Neural crest cell (in vitro differentiated cells): ENCODE measurements at regions not wholly inside any gene's neighbourhood (a gene's known extent, or its start where the extent isn't known, plus 50 kb on each side); places are given as distances from the start of the nearest gene placed in this dataset.
A peak's percentile ranks its signal among the peaks of the same experiment; 100 is the strongest.

Source experiments
- DNase-seq: peaks from one replicate; pipeline ENCODE4 v3.0.0; 2021; ENCODE audit warnings: low read depth, mixed read lengths, low spot score
- H3K27ac Mint-ChIP-seq: one replicate; pipeline ENCODE4 v1.8.0; 2021; ENCODE audit warnings: mild to moderate bottlenecking, mixed read lengths; ENCODE audit not compliant: unreplicated experiment
- H3K27me3 Mint-ChIP-seq: 2 replicates; pipeline ENCODE4 v1.8.0; 2021; ENCODE audit warnings: low read depth, mild to moderate bottlenecking, mixed read lengths
- H3K36me3 Mint-ChIP-seq: 2 replicates; pipeline ENCODE4 v1.8.0; 2021; ENCODE audit warnings: low read depth, mild to moderate bottlenecking, mixed read lengths
- H3K4me1 Mint-ChIP-seq: 2 replicates; pipeline ENCODE4 v1.8.0; 2021; ENCODE audit warnings: mixed read lengths
- H3K4me3 Mint-ChIP-seq: one replicate; pipeline ENCODE4 v1.8.0; 2021; ENCODE audit warnings: mild to moderate bottlenecking, mixed read lengths
- H3K9me3 Mint-ChIP-seq: 2 replicates; pipeline ENCODE4 v1.8.0; 2021; ENCODE audit warnings: mixed read lengths
- CTCF ChIP-seq: fragments of 200-600 bp; sonication (generic); conservative IDR thresholded peaks from 2 replicates; pipeline ENCODE4 v1.5.0; 2021; ENCODE audit warnings: antibody characterized with exemption, mild to moderate bottlenecking

- H3K27ac Mint-ChIP-seq, result no peak overlapping the region
- H3K4me1 Mint-ChIP-seq, result no peaks in the 10 kb centered on the region
- H3K9me3 Mint-ChIP-seq, result peaks cover 3% of the 10 kb centered on the region
- H3K4me3 Mint-ChIP-seq, result no peak overlapping the region
- no peaks in the 10 kb centered on the region for H3K27me3 Mint-ChIP-seq
- DNase-seq, result no peak
- TF ChIP-seq CTCF, result no peak
- H3K36me3 Mint-ChIP-seq, result no peaks in the 10 kb centered on the region
Measured at GRCh38 chr12:31880340-31880739, 78.9 kb upstream of the RESF1 start.

GRCh38 chr12:31877884-31878283 lies 81.3 kb upstream of the RESF1 start:
- Mint-ChIP-seq H3K4me3 (no peak overlapping the region), H3K36me3 (no peaks in the 10 kb centered on the region), H3K27ac (no peak overlapping the region), H3K27me3 (no peaks in the 10 kb centered on the region), H3K9me3 (no peaks in the 10 kb centered on the region), H3K4me1 (no peaks in the 10 kb centered on the region)
- TF ChIP-seq CTCF, result no peak
- no peak for DNase-seq

- TF ChIP-seq CTCF, result no peak
- Mint-ChIP-seq H3K4me3 (no peak overlapping the region), H3K9me3 (no peaks in the 10 kb centered on the region), H3K36me3 (no peaks in the 10 kb centered on the region), H3K27ac (peak overlapping the region; percentile 54), H3K4me1 (no peaks in the 10 kb centered on the region), H3K27me3 (no peaks in the 10 kb centered on the region)
- DNase-seq, result no peak
Measured at GRCh38 chr12:31876568-31877424, 82.4 kb upstream of the RESF1 start.

DNA sequence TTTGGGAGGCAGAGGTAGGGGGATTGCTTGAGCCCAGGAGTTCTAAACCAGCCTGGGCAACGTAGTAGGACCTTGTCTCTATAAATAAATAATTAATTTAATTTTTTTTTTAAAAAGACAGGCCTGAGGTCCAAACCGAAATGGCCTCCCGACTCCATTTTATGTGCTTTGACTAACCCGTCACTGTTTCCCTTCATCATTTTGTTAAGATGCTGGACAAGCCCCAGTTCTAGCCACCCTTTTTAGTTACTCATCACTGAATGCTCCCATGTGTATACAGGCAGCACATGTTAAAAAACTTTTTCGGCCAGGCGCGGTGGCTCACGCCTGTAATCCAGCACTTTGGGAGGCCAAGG lies 83.6 kb upstream of the RESF1 start:
- Mint-ChIP-seq H3K4me3 (no peak overlapping the region), H3K27ac (no peak overlapping the region), H3K36me3 (no peaks in the 10 kb centered on the region), H3K4me1 (no peaks in the 10 kb centered on the region), H3K9me3 (no peaks in the 10 kb centered on the region), H3K27me3 (no peaks in the 10 kb centered on the region)
- TF ChIP-seq CTCF, result no peak
- no peak for DNase-seq

- Mint-ChIP-seq H3K27ac (peak overlapping the region; percentile 71), H3K4me3 (no peak overlapping the region), H3K36me3 (no peaks in the 10 kb centered on the region), H3K9me3 (no peaks in the 10 kb centered on the region), H3K27me3 (no peaks in the 10 kb centered on the region), H3K4me1 (no peaks in the 10 kb centered on the region)
- DNase-seq, result no peak
- TF ChIP-seq CTCF, result no peak
Measured at GRCh38 chr12:31874961-31875608, 84.1 kb upstream of the RESF1 start.
